ENCODE measurements at regions not wholly inside any gene's neighbourhood (a gene's known extent, or its start where the extent isn't known, plus 50 kb on each side); places are given as distances from the start of the nearest gene placed in this dataset.

DNA sequence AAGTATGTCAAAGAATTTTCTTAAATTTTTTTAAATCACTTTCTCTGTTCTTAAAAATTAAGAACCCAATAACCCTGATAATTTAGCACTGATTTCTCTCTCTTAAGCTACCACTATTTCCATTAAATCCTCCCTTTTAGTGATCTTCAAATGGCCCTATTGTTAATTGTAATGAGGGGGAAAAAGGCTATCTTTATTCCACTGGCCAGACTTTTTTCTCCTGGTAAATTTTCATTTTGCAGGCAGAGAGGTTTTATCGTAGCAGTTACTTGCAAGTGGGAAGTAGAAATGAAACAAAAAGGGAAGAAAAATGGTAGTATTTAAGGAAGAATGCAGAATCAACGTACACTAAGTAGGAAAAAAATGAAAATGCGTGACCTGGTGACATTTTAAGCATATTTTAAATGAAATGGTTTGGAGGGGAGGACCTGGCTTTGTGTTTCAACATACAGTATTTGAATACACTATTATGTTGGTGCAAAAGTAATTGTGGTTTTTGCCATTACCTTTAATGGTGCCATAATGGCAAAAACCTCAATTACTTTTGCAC is 224.9 kb downstream of the TANC2 start:
- H2BK15ac ChIP-seq (ENCODE audit: low read length): no peak overlapping the region
- H3K4me3 ChIP-seq (ENCODE audit: low read length in 2 of 2): no peak overlapping the region
- WGBS, 2 donors (ENCODE audit: extremely low coverage in 2 of 2, insufficient read length in 2 of 2, insufficient replicate concordance in 1 of 2): no CpG with 5 or more reads among the region's 3 CpGs

GRCh38 chr17:63191610-63192009 is 225.6 kb downstream of the TANC2 start:
- Histone ChIP-seq H2BK12ac (ENCODE audit: low read length) (no peak overlapping the region), H3K4me3 (ENCODE audit: low read length in 2 of 2) (no peak overlapping the region), H4K8ac (ENCODE audit: low read depth, low read length) (no peak overlapping the region), H2BK15ac (ENCODE audit: low read length) (no peak overlapping the region), H2BK120ac (ENCODE audit: low read depth, low read length) (no peak overlapping the region), H3K4me2 (ENCODE audit: insufficient read depth, low read length, poor library complexity, severe bottlenecking) (no peak overlapping the region), H3K27me3 (ENCODE audit: control insufficient read depth in 3 of 3, insufficient read depth in 3 of 3, low read depth in 1 of 3, low read length in 3 of 3) (no peaks in the 10 kb centered on the region), H2AFZ (ENCODE audit: low read length) (no peak overlapping the region), H3K9ac (ENCODE audit: low read depth, low read length, poor library complexity) (no peak overlapping the region), H3K79me1 (ENCODE audit: low read depth, low read length) (no peaks in the 10 kb centered on the region), H3K27ac (replicated peaks; ENCODE audit: low read length) (no peak overlapping the region), H3K9me3 (replicated peaks in 1 of 2; ENCODE audit: control insufficient read depth in 2 of 2, insufficient read depth in 1 of 2, low read depth in 1 of 2, low read length in 2 of 2) (no peaks in the 10 kb centered on the region), H4K91ac (ENCODE audit: low read depth, low read length, poor library complexity) (no peak overlapping the region), H2BK5ac (ENCODE audit: low read length) (no peak overlapping the region), H3K4me1 (ENCODE audit: control insufficient read depth in 2 of 2, insufficient read depth in 1 of 2, low read depth in 1 of 2, low read length in 2 of 2) (no peaks in the 10 kb centered on the region), H3K14ac (ENCODE audit: low read length) (no peak overlapping the region), H2AK5ac (ENCODE audit: low read depth, low read length) (no peak overlapping the region), H3K18ac (ENCODE audit: low read length) (no peak overlapping the region), H3K36me3 (replicated peaks in 1 of 2; ENCODE audit: control insufficient read depth in 2 of 2, insufficient read depth in 2 of 2, low read length in 2 of 2) (peaks cover 5 to 46% of the 10 kb centered on the region in 2 donors), H3K23ac (ENCODE audit: low read depth, low read length, poor library complexity) (no peak overlapping the region), H3K4ac (ENCODE audit: low read length) (no peak overlapping the region)
- no CpG with 5 or more reads among the region's 8 CpGs for WGBS, 2 donors (ENCODE audit: extremely low coverage in 2 of 2, insufficient read length in 2 of 2, insufficient replicate concordance in 1 of 2)
- no peak for DNase-seq (ENCODE audit: low spot score)

More for the DNA sequence above, 224.9 kb downstream of the TANC2 start:
- Histone ChIP-seq H3K27me3 (ENCODE audit: control insufficient read depth in 3 of 3, insufficient read depth in 3 of 3, low read depth in 1 of 3, low read length in 3 of 3) (no peaks in the 10 kb centered on the region), H3K36me3 (replicated peaks in 1 of 2; ENCODE audit: control insufficient read depth in 2 of 2, insufficient read depth in 2 of 2, low read length in 2 of 2) (peaks cover 5 to 41% of the 10 kb centered on the region in 2 donors), H2AFZ (ENCODE audit: low read length) (no peak overlapping the region), H4K8ac (ENCODE audit: low read depth, low read length) (no peak overlapping the region), H3K79me1 (ENCODE audit: low read depth, low read length) (no peaks in the 10 kb centered on the region), H2BK120ac (ENCODE audit: low read depth, low read length) (no peak overlapping the region), H3K23ac (ENCODE audit: low read depth, low read length, poor library complexity) (no peak overlapping the region), H2BK12ac (ENCODE audit: low read length) (no peak overlapping the region), H3K4me1 (ENCODE audit: control insufficient read depth in 2 of 2, insufficient read depth in 1 of 2, low read depth in 1 of 2, low read length in 2 of 2) (no peaks in the 10 kb centered on the region), H2AK5ac (ENCODE audit: low read depth, low read length) (no peak overlapping the region), H3K4ac (ENCODE audit: low read length) (no peak overlapping the region), H3K4me2 (ENCODE audit: insufficient read depth, low read length, poor library complexity, severe bottlenecking) (no peak overlapping the region), H3K9ac (ENCODE audit: low read depth, low read length, poor library complexity) (no peak overlapping the region), H3K27ac (replicated peaks; ENCODE audit: low read length) (no peak overlapping the region), H2BK5ac (ENCODE audit: low read length) (no peak overlapping the region), H4K91ac (ENCODE audit: low read depth, low read length, poor library complexity) (no peak overlapping the region), H3K9me3 (replicated peaks in 1 of 2; ENCODE audit: control insufficient read depth in 2 of 2, insufficient read depth in 1 of 2, low read depth in 1 of 2, low read length in 2 of 2) (no peaks in the 10 kb centered on the region), H3K14ac (ENCODE audit: low read length) (no peak overlapping the region), H3K18ac (ENCODE audit: low read length) (no peak overlapping the region)
- no peak for DNase-seq (ENCODE audit: low spot score)

- Histone ChIP-seq H2AK5ac (ENCODE audit: low read depth, low read length) (no peak overlapping the region), H3K27me3 (ENCODE audit: control insufficient read depth in 3 of 3, insufficient read depth in 3 of 3, low read depth in 1 of 3, low read length in 3 of 3) (no peaks in the 10 kb centered on the region), H2BK120ac (ENCODE audit: low read depth, low read length) (no peak overlapping the region), H3K14ac (ENCODE audit: low read length) (no peak overlapping the region), H3K79me1 (ENCODE audit: low read depth, low read length) (no peaks in the 10 kb centered on the region), H3K4ac (ENCODE audit: low read length) (no peak overlapping the region), H3K18ac (ENCODE audit: low read length) (no peak overlapping the region), H3K4me1 (ENCODE audit: control insufficient read depth in 2 of 2, insufficient read depth in 1 of 2, low read depth in 1 of 2, low read length in 2 of 2) (no peaks in the 10 kb centered on the region), H2AFZ (ENCODE audit: low read length) (no peak overlapping the region), H3K4me2 (ENCODE audit: insufficient read depth, low read length, poor library complexity, severe bottlenecking) (no peak overlapping the region), H2BK15ac (ENCODE audit: low read length) (no peak overlapping the region), H3K27ac (replicated peaks; ENCODE audit: low read length) (no peak overlapping the region), H2BK5ac (ENCODE audit: low read length) (no peak overlapping the region), H3K23ac (ENCODE audit: low read depth, low read length, poor library complexity) (no peak overlapping the region), H4K8ac (ENCODE audit: low read depth, low read length) (no peak overlapping the region), H3K4me3 (ENCODE audit: low read length in 2 of 2) (no peak overlapping the region), H3K9ac (ENCODE audit: low read depth, low read length, poor library complexity) (no peak overlapping the region), H2BK12ac (ENCODE audit: low read length) (no peak overlapping the region), H3K36me3 (replicated peaks in 1 of 2; ENCODE audit: control insufficient read depth in 2 of 2, insufficient read depth in 2 of 2, low read length in 2 of 2) (peaks cover 5 to 54% of the 10 kb centered on the region in 2 donors), H3K9me3 (replicated peaks in 1 of 2; ENCODE audit: control insufficient read depth in 2 of 2, insufficient read depth in 1 of 2, low read depth in 1 of 2, low read length in 2 of 2) (no peaks in the 10 kb centered on the region), H4K91ac (ENCODE audit: low read depth, low read length, poor library complexity) (no peak overlapping the region)
- WGBS, 2 donors (ENCODE audit: extremely low coverage in 2 of 2, insufficient read length in 2 of 2, insufficient replicate concordance in 1 of 2): no CpG with 5 or more reads among the region's 1 CpG
- no peak for DNase-seq (ENCODE audit: low spot score)
Measured at GRCh38 chr17:63193827-63194226, 227.8 kb downstream of the TANC2 start.

DNA sequence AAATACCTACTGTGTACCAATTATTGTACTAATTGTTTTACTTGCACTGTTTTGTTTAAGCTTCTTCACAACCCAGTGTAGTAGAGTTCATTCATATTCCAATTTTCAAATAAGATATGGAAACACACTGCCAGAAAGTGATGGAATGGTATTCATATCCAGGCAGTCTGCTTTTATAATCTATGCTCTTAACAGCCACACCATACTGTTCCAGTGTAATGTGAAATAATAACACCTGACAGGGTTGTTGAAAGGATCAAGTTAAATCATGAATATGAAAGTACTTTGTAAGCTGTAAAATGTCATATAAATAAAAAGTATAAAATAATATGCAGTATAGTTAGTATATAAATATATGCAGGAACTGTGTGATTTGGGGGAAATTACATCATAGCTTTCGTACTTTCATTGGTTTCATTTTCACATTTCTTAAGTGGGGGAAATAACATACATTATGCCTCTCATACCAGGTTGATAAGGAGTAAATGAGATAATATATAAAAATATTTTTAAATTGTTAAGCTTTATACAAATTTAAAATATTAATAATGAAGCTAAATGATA is 230.8 kb downstream of the TANC2 start:
- Histone ChIP-seq H3K14ac (ENCODE audit: low read length) (no peak overlapping the region), H2BK5ac (ENCODE audit: low read length) (no peak overlapping the region), H2AFZ (ENCODE audit: low read length) (no peak overlapping the region), H3K79me1 (ENCODE audit: low read depth, low read length) (no peaks in the 10 kb centered on the region), H2BK15ac (ENCODE audit: low read length) (no peak overlapping the region), H3K27me3 (ENCODE audit: control insufficient read depth in 3 of 3, insufficient read depth in 3 of 3, low read depth in 1 of 3, low read length in 3 of 3) (no peaks in the 10 kb centered on the region), H3K4me1 (ENCODE audit: control insufficient read depth in 2 of 2, insufficient read depth in 1 of 2, low read depth in 1 of 2, low read length in 2 of 2) (no peaks in the 10 kb centered on the region), H3K18ac (ENCODE audit: low read length) (no peak overlapping the region), H4K91ac (ENCODE audit: low read depth, low read length, poor library complexity) (no peak overlapping the region), H3K36me3 (replicated peaks in 1 of 2; ENCODE audit: control insufficient read depth in 2 of 2, insufficient read depth in 2 of 2, low read length in 2 of 2) (peaks cover 6 to 71% of the 10 kb centered on the region in 2 donors), H4K8ac (ENCODE audit: low read depth, low read length) (no peak overlapping the region), H3K9me3 (replicated peaks in 1 of 2; ENCODE audit: control insufficient read depth in 2 of 2, insufficient read depth in 1 of 2, low read depth in 1 of 2, low read length in 2 of 2) (no peaks in the 10 kb centered on the region), H3K4ac (ENCODE audit: low read length) (no peak overlapping the region), H3K4me2 (ENCODE audit: insufficient read depth, low read length, poor library complexity, severe bottlenecking) (no peak overlapping the region), H3K27ac (replicated peaks; ENCODE audit: low read length) (no peak overlapping the region), H3K4me3 (ENCODE audit: low read length in 2 of 2) (no peak overlapping the region), H3K23ac (ENCODE audit: low read depth, low read length, poor library complexity) (no peak overlapping the region), H2BK120ac (ENCODE audit: low read depth, low read length) (no peak overlapping the region), H2AK5ac (ENCODE audit: low read depth, low read length) (no peak overlapping the region), H2BK12ac (ENCODE audit: low read length) (no peak overlapping the region), H3K9ac (ENCODE audit: low read depth, low read length, poor library complexity) (no peak overlapping the region)
- no CpG with 5 or more reads among the region's 1 CpG for WGBS, 2 donors (ENCODE audit: extremely low coverage in 2 of 2, insufficient read length in 2 of 2, insufficient replicate concordance in 1 of 2)
- DNase-seq (ENCODE audit: low spot score): no peak

Measured in neuronal stem cell (in vitro differentiated cells).